ENCODE measurements at regions not wholly inside any gene's neighbourhood (a gene's known extent, or its start where the extent isn't known, plus 50 kb on each side); places are given as distances from the start of the nearest gene placed in this dataset.

DNA sequence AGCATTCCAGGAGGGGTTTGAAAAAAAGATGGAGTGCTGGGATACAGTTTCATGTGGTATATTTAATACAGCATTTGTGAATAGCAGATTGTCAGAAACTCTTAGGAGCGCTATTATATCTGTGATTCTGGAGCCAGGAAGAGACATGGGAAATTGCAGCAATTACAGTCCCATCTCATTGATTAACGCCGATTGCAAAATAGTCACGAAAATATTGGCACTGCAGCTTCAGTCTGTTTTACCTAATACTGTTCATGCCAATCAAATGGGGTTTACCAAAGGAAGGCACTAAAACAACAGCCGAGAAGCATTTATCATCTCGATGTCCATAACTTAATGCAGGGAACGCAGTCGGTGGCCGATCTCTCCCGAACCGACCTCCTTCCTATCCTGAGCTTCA, 295.8 kb downstream of the TEX29 start:
- Mint-ChIP-seq H3K27ac (no peak overlapping the region), H3K36me3 (ENCODE audit: insufficient read depth) (no peaks in the 10 kb centered on the region), H3K9me3 (ENCODE audit: low read depth) (no peaks in the 10 kb centered on the region), H3K4me1 (ENCODE audit: low read depth) (peaks cover 10% of the 10 kb centered on the region), H3K27me3 (peaks cover 33% of the 10 kb centered on the region), H3K4me3 (ENCODE audit: low read depth) (no peak overlapping the region)
- no peak for DNase-seq (ENCODE audit: low spot score, unreplicated experiment)
- TF ChIP-seq, protein P1, sequence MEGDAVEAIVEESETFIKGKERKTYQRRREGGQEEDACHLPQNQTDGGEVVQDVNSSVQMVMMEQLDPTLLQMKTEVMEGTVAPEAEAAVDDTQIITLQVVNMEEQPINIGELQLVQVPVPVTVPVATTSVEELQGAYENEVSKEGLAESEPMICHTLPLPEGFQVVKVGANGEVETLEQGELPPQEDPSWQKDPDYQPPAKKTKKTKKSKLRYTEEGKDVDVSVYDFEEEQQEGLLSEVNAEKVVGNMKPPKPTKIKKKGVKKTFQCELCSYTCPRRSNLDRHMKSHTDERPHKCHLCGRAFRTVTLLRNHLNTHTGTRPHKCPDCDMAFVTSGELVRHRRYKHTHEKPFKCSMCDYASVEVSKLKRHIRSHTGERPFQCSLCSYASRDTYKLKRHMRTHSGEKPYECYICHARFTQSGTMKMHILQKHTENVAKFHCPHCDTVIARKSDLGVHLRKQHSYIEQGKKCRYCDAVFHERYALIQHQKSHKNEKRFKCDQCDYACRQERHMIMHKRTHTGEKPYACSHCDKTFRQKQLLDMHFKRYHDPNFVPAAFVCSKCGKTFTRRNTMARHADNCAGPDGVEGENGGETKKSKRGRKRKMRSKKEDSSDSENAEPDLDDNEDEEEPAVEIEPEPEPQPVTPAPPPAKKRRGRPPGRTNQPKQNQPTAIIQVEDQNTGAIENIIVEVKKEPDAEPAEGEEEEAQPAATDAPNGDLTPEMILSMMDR (IDR thresholded peaks at IDR 0.05; ENCODE audit: unreplicated experiment): no peak

DNA sequence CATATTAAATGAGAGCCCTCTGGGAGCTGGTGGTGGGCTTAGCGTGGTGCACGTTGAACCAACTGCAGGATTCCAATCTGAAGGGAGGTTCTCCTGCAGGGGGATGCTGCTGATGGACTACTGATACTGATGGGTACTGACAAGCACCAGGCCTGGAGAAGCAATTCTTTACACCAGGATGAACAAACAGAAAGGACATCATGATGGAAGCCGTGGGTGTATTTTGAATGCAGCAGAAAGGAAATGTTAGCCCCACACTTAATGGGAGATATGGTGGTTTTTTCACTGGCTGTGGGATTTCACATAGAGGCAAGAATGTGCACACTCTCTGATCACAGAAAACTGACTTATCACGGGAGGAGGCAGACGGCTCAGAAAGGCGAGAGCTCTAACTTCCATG, 299.7 kb downstream of the TEX29 start:
- Mint-ChIP-seq H3K4me3 (ENCODE audit: low read depth) (no peak overlapping the region), H3K4me1 (ENCODE audit: low read depth) (peaks cover 4% of the 10 kb centered on the region), H3K27ac (no peak overlapping the region), H3K36me3 (ENCODE audit: insufficient read depth) (no peaks in the 10 kb centered on the region), H3K27me3 (peaks cover 29% of the 10 kb centered on the region), H3K9me3 (ENCODE audit: low read depth) (no peaks in the 10 kb centered on the region)
- DNase-seq (ENCODE audit: low spot score, unreplicated experiment): no peak
- TF ChIP-seq, protein P1 (IDR thresholded peaks at IDR 0.05; ENCODE audit: unreplicated experiment): no peak

DNA sequence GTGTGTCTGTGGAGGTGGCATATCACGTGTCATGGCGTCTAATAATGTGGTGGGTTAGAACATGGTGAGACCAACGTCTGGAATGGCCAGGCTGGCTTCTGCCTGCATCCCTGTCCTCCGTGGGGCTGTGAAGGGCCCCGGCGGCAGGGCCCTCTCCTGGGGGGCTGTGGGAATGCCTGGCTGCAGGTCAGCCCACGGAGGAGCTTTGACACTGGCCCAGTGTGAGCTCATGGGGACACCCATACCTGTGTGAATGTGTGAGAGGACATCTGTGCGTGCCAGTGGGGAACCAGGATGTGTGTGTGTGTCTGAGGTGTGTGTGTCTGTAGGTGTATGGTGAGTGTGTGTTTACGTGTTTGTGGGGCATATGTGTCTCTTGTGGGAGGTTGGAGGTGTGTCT, 300.1 kb downstream of the TEX29 start:
- Mint-ChIP-seq H3K4me1 (ENCODE audit: low read depth) (peaks cover 4% of the 10 kb centered on the region), H3K36me3 (ENCODE audit: insufficient read depth) (no peaks in the 10 kb centered on the region), H3K27me3 (peaks cover 33% of the 10 kb centered on the region), H3K27ac (no peak overlapping the region), H3K4me3 (ENCODE audit: low read depth) (no peak overlapping the region), H3K9me3 (ENCODE audit: low read depth) (no peaks in the 10 kb centered on the region)
- TF ChIP-seq, protein P1 (IDR thresholded peaks at IDR 0.05; ENCODE audit: unreplicated experiment): no peak
- DNase-seq (ENCODE audit: low spot score, unreplicated experiment): no peak

DNA sequence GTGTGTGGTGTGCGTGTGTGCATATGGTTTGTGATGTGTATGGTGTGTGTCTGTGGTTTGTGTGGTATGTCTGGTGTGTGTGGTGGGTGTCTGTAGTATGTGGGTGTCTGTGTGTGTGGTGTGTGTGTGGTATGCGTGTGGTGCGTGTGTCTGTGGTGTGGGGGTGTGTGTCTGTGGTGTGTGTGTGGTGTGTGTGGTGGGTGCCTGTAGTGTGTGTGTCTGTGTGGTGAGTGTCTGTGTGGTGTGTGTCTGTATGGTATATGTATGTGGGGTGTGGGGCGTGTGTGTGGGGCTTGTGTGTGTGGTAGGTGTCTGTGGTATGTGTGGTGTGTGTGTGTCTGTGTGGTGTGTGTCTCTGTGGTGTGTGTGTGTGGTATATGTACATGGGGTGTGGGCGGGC, 300.7 kb downstream of the TEX29 start:
- TF ChIP-seq, protein P1 (IDR thresholded peaks at IDR 0.05; ENCODE audit: unreplicated experiment): no peak
- Mint-ChIP-seq H3K27ac (no peak overlapping the region), H3K9me3 (ENCODE audit: low read depth) (no peaks in the 10 kb centered on the region), H3K27me3 (peaks cover 29% of the 10 kb centered on the region), H3K36me3 (ENCODE audit: insufficient read depth) (no peaks in the 10 kb centered on the region), H3K4me1 (ENCODE audit: low read depth) (peaks cover 4% of the 10 kb centered on the region), H3K4me3 (ENCODE audit: low read depth) (no peak overlapping the region)
- no peak for DNase-seq (ENCODE audit: low spot score, unreplicated experiment)

DNA sequence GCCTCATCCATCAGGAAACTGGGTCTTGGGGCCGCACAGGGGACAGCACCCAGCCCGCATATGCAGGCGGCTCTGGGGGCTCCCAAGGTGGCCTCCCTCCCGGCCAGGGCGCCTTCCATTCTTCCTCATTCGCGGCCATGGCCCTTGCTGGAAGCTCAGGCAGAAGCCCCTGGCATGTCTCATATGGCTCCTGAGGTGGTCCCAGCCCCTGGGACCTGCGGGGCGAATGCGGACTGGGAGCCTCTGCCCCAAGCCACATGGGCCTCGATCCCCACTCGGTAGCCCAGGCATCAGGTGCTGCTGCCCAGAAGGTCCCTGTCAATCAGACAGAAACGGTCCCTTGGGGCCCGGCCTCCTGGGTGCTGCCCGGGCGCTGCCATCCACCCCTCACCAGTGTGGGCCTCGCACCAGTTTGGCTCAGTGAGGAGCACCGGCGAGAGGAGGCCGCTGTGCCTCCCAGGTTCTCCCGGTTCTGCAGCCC, 301.6 kb downstream of the TEX29 start:
- H3K36me3 Mint-ChIP-seq (ENCODE audit: insufficient read depth): no peaks in the 10 kb centered on the region

More for the DNA sequence above, 301.6 kb downstream of the TEX29 start:
- no peak overlapping the region for H3K27ac Mint-ChIP-seq
- H3K4me3 Mint-ChIP-seq (ENCODE audit: low read depth): no peak overlapping the region
- no peaks in the 10 kb centered on the region for H3K9me3 Mint-ChIP-seq (ENCODE audit: low read depth)
- TF ChIP-seq, protein P1 (IDR thresholded peaks at IDR 0.05; ENCODE audit: unreplicated experiment): no peak
- no peak for DNase-seq (ENCODE audit: low spot score, unreplicated experiment)
- peaks cover 30% of the 10 kb centered on the region for H3K27me3 Mint-ChIP-seq
- peaks cover 4% of the 10 kb centered on the region for H3K4me1 Mint-ChIP-seq (ENCODE audit: low read depth)

Measured in progenitor cell of endocrine pancreas (in vitro differentiated cells).